SK-N-SH (cell line): ENCODE measurements at regions not wholly inside any gene's neighbourhood (a gene's known extent, or its start where the extent isn't known, plus 50 kb on each side); places are given as distances from the start of the nearest gene placed in this dataset.

Experiments used
- CTCF ChIA-PET: fragments of 300-600, 350-600 bp; formaldehyde crosslinking; extraction: SDS; loops from one replicate; lab custom pipeline; 2021; lab: Yijun Ruan, JAX
- POLR2A ChIA-PET: fragments of 350-600 bp; sonication (Branson Sonifier 250); formaldehyde crosslinking; extraction: SDS; loops from one replicate; lab custom pipeline; 2020; ENCODE audit warnings: antibody characterized with exemption, inconsistent platforms; lab: Yijun Ruan, JAX
- DNase-seq: peaks from one replicate; pipeline ENCODE4 v3.0.0; 2012
- H2AFZ ChIP-seq: fragments of 200-600 bp; sonication (generic); 2 replicates; pipeline ENCODE4 v1.8.1; 2016; ENCODE audit warnings: antibody characterized with exemption, mild to moderate bottlenecking, low read depth
- H3F3A ChIP-seq: fragments of 200-600 bp; sonication (generic); replicated peaks from 2 replicates; pipeline ENCODE3; 2016; ENCODE audit warnings: antibody characterized with exemption, mild to moderate bottlenecking; ENCODE audit not compliant: insufficient read depth
- H3K27ac ChIP-seq, 2 experiments: fragments of 200-500 bp in 1 of 2; fragments of 200-600 bp in 1 of 2; sonication (Bioruptor generic) in 1 of 2; sonication (generic), shearing (Covaris generic) in 1 of 2; 2 replicates each; pipeline versions ENCODE4 v1.5.1 to v1.6.1; 2014 to 2016; ENCODE audit warnings: low read depth in 2 of 2, inconsistent platforms in 1 of 2, low read length in 1 of 2, mild to moderate bottlenecking in 1 of 2, mixed read lengths in 1 of 2
- H3K27me3 ChIP-seq: fragments of 200-600 bp; sonication (generic), shearing (Covaris generic); 2 replicates; pipeline ENCODE4 v1.6.1; 2016; ENCODE audit warnings: mixed run types; ENCODE audit not compliant: insufficient read depth
- H3K36me3 ChIP-seq, 2 experiments: fragments of 200-500 bp in 1 of 2; fragments of 200-600 bp in 1 of 2; sonication (Bioruptor generic) in 1 of 2; sonication (generic) in 1 of 2; replicated peaks in 1 of 2; 2 replicates each; pipeline versions ENCODE3 to v1.5.1; 2014 to 2016; ENCODE audit warnings: low read length in 1 of 2, mild to moderate bottlenecking in 1 of 2; ENCODE audit not compliant: insufficient read depth in 2 of 2, control insufficient read depth in 1 of 2
- H3K4me1 ChIP-seq, 2 experiments: fragments of 200-500 bp in 1 of 2; fragments of 200-600 bp in 1 of 2; sonication (Bioruptor generic) in 1 of 2; sonication (generic), shearing (Covaris generic) in 1 of 2; 2 replicates each; pipeline versions ENCODE4 v1.5.1 to v1.6.1; 2014 to 2016; ENCODE audit warnings: low read depth in 1 of 2, low read length in 1 of 2, mixed run types in 1 of 2; ENCODE audit not compliant: insufficient read depth in 2 of 2, control insufficient read depth in 1 of 2
- H3K4me2 ChIP-seq: fragments of 200-600 bp; sonication (generic), shearing (Covaris generic); 2 replicates; pipeline ENCODE4 v1.6.1; 2017; ENCODE audit warnings: mixed run types
- H3K4me3 ChIP-seq, 2 experiments: fragments of 200-500 bp in 1 of 2; fragments of 200-600 bp in 1 of 2; sonication (Bioruptor generic) in 1 of 2; sonication (generic), shearing (Covaris generic) in 1 of 2; 2 replicates each; pipeline versions ENCODE4 v1.5.1 to v1.8.1; 2014 to 2016; ENCODE audit warnings: low read depth in 2 of 2, inconsistent platforms in 1 of 2, low read length in 1 of 2, mild to moderate bottlenecking in 1 of 2, mixed read lengths in 1 of 2, moderate library complexity in 1 of 2
- H3K79me2 ChIP-seq: fragments of 200-600 bp; sonication (generic); 2 replicates; pipeline ENCODE4 v1.8.1; 2017; ENCODE audit warnings: mild to moderate bottlenecking; ENCODE audit not compliant: insufficient read depth
- H3K9ac ChIP-seq: fragments of 200-600 bp; sonication (generic); 2 replicates; pipeline ENCODE4 v1.6.1; 2017; ENCODE audit warnings: mixed run types
- H3K9me2 ChIP-seq: fragments of 200-600 bp; sonication (generic); 2 replicates; pipeline ENCODE4 v1.6.1; 2017; ENCODE audit warnings: mixed run types
- H3K9me3 ChIP-seq: fragments of 200-600 bp; sonication (generic); 2 replicates; pipeline ENCODE4 v1.6.1; 2017; ENCODE audit warnings: mixed run types, mild to moderate bottlenecking, moderate library complexity
- H4K20me1 ChIP-seq: fragments of 200-600 bp; sonication (generic); 2 replicates; pipeline ENCODE4 v1.6.1; 2017; ENCODE audit warnings: mild to moderate bottlenecking, mixed run types; ENCODE audit not compliant: insufficient read depth
- CHD2 ChIP-seq: fragments of 150-350 bp; IDR thresholded peaks from 2 replicates; pipeline ENCODE4 v1.6.1; 2018; ENCODE audit warnings: low read length; ENCODE audit not compliant: partially characterized antibody
- ELF1 ChIP-seq: IDR thresholded peaks from 2 replicates; pipeline ENCODE4 v1.4.0; 2012
- EP300 ChIP-seq, 2 experiments: IDR thresholded peaks; 2 replicates each; pipeline versions ENCODE4 v1.4.0 to v1.6.1; 2012; ENCODE audit warnings: borderline replicate concordance in 1 of 2, low read depth in 1 of 2, low read length in 1 of 2
- EZH2phosphoT487 ChIP-seq: fragments of 200-600 bp; sonication (generic); IDR thresholded peaks from 2 replicates; pipeline ENCODE4 v1.6.1; 2017; ENCODE audit warnings: low read depth, mixed run types, mild to moderate bottlenecking, antibody characterized with exemption, moderate library complexity, borderline replicate concordance
- GABPA ChIP-seq: IDR thresholded peaks from 2 replicates; pipeline ENCODE4 v1.4.0; 2012; ENCODE audit warnings: low read depth, mild to moderate bottlenecking
- GATA2 ChIP-seq: sonication (generic); formaldehyde crosslinking; IDR thresholded peaks from 2 replicates; pipeline ENCODE4 v1.5.0; 2020; ENCODE audit warnings: mild to moderate bottlenecking, missing genetic modification reagents
- IRF3 ChIP-seq: fragments of 150-350 bp; IDR thresholded peaks from 2 replicates; pipeline ENCODE4 v1.6.1; 2016; ENCODE audit warnings: mild to moderate bottlenecking, low read depth, low read length
- JUND ChIP-seq: IDR thresholded peaks from 2 replicates; pipeline ENCODE4 v1.4.0; 2012
- MAX ChIP-seq: IDR thresholded peaks from 2 replicates; pipeline ENCODE4 v1.4.0; 2012; ENCODE audit warnings: low read depth
- MXI1 ChIP-seq: IDR thresholded peaks from 2 replicates; pipeline ENCODE4 v1.6.1; 2012; ENCODE audit warnings: mild to moderate bottlenecking, low read depth, low read length, improper control_type of control experiment
- NFIC ChIP-seq: IDR thresholded peaks from 2 replicates; pipeline ENCODE4 v1.4.0; 2012; ENCODE audit warnings: borderline replicate concordance
- POLR2AphosphoS5 ChIP-seq: IDR thresholded peaks from 2 replicates; pipeline ENCODE4 v1.6.1; 2012; ENCODE audit warnings: low read depth, low read length
- RAD21 ChIP-seq: IDR thresholded peaks from 2 replicates; pipeline ENCODE4 v1.6.1; 2012; ENCODE audit warnings: mild to moderate bottlenecking, low read length
- RCOR1 ChIP-seq: fragments of 150-350 bp; IDR thresholded peaks from 2 replicates; pipeline ENCODE4 v1.6.1; 2017; ENCODE audit warnings: antibody characterized with exemption, low read length
- SMC3 ChIP-seq: IDR thresholded peaks from 2 replicates; pipeline ENCODE4 v1.6.1; 2012; ENCODE audit warnings: low read depth, low read length, improper control_type of control experiment
- TCF12 ChIP-seq: IDR thresholded peaks from 2 replicates; pipeline ENCODE4 v1.4.0; 2012
- TEAD4 ChIP-seq: IDR thresholded peaks from 2 replicates; pipeline ENCODE4 v1.4.0; 2012; ENCODE audit warnings: mild to moderate bottlenecking, borderline replicate concordance; ENCODE audit not compliant: insufficient read depth
- USF1 ChIP-seq: IDR thresholded peaks from 2 replicates; pipeline ENCODE4 v1.4.0; 2012; ENCODE audit warnings: low read depth, borderline replicate concordance
- YY1 ChIP-seq: IDR thresholded peaks from 2 replicates; pipeline ENCODE4 v1.4.0; 2012; ENCODE audit warnings: low read depth, mild to moderate bottlenecking

GRCh38 chr12:100044266-100044665 is 59.5 kb upstream of the ANKS1B start (continued):
- TF ChIP-seq TEAD4 (no peak), RAD21 (no peak), MXI1 (no peak), TCF12 (peak; percentile 71), EP300 (IDR thresholded peaks at IDR 0.05; ENCODE audit: borderline replicate concordance in 1 of 2, low read depth in 1 of 2, low read length in 1 of 2) (no peak), NFIC (no peak)

GRCh38 chr12:100043631-100044030 is 58.9 kb upstream of the ANKS1B start:
- TF ChIP-seq SMC3 (no peak), GABPA (no peak), CHD2 (no peak), ELF1 (no peak), RCOR1 (no peak), MAX (no peak), EZH2phosphoT487 (no peak), JUND (no peak), IRF3 (no peak), USF1 (no peak), YY1 (no peak), GATA2 (CRISPR knock-in tag) (no peak), POLR2AphosphoS5 (no peak)
- ChIA-PET POLR2A (no interaction called here), CTCF (no interaction called here)
- Histone ChIP-seq H3K9ac (no peak overlapping the region), H3K79me2 (no peaks in the 10 kb centered on the region), H3K27me3 (no peaks in the 10 kb centered on the region), H3K27ac (no peak overlapping the region), H3K9me3 (no peaks in the 10 kb centered on the region), H3K4me1 (no peaks in the 10 kb centered on the region), H3K4me2 (no peak overlapping the region), H3F3A (no peaks in the 10 kb centered on the region), H3K36me3 (peaks cover 16 to 52% of the 10 kb centered on the region in 2 experiments), H4K20me1 (no peaks in the 10 kb centered on the region), H3K4me3 (no peak overlapping the region), H3K9me2 (no peaks in the 10 kb centered on the region), H2AFZ (no peak overlapping the region)
- no peak for DNase-seq
